GM23248 (cell line): ENCODE measurements at regions not wholly inside any gene's neighbourhood (a gene's known extent, or its start where the extent isn't known, plus 50 kb on each side); places are given as distances from the start of the nearest gene placed in this dataset.

Experiments
- DNase-seq: peaks from one replicate; pipeline ENCODE4 v3.0.0-alpha.2; 2015
- H2AFZ ChIP-seq: fragments of 200-600 bp; sonication (generic); 2 replicates; pipeline ENCODE4 v1.6.1; 2016; ENCODE audit warnings: antibody characterized with exemption
- H3F3A ChIP-seq: fragments of 200-600 bp; sonication (generic); 2 replicates; pipeline ENCODE4 v1.6.1; 2016; ENCODE audit warnings: mild to moderate bottlenecking, antibody characterized with exemption, mixed run types; ENCODE audit not compliant: insufficient read depth
- H3K27ac ChIP-seq: fragments of 200-600 bp; sonication (generic); 2 replicates; pipeline ENCODE4 v1.5.1; 2016; ENCODE audit warnings: mild to moderate bottlenecking
- H3K27me3 ChIP-seq: fragments of 200-600 bp; sonication (generic); replicated peaks from 2 replicates; pipeline ENCODE4 v1.6.1; 2016; ENCODE audit warnings: mild to moderate bottlenecking; ENCODE audit not compliant: insufficient read depth
- H3K36me3 ChIP-seq: fragments of 200-600 bp; sonication (generic); 2 replicates; pipeline ENCODE4 v1.6.1; 2016; ENCODE audit warnings: low read depth, mild to moderate bottlenecking
- H3K4me1 ChIP-seq: fragments of 200-600 bp; sonication (generic); 2 replicates; pipeline ENCODE4 v1.6.1; 2016; ENCODE audit warnings: mild to moderate bottlenecking; ENCODE audit not compliant: insufficient read depth
- H3K4me2 ChIP-seq: fragments of 200-600 bp; sonication (generic); one replicate; pipeline ENCODE4 v1.6.1; 2016; ENCODE audit warnings: mild to moderate bottlenecking; ENCODE audit not compliant: unreplicated experiment
- H3K4me3 ChIP-seq: fragments of 200-600 bp; sonication (generic); 2 replicates; pipeline ENCODE4 v1.5.1; 2016; ENCODE audit warnings: mild to moderate bottlenecking
- H3K79me2 ChIP-seq: fragments of 200-600 bp; sonication (generic); 2 replicates; pipeline ENCODE4 v1.6.1; 2016; ENCODE audit warnings: mild to moderate bottlenecking; ENCODE audit not compliant: insufficient read depth
- H3K9ac ChIP-seq: fragments of 200-600 bp; sonication (generic); 2 replicates; pipeline ENCODE4 v1.6.1; 2016; ENCODE audit warnings: mild to moderate bottlenecking
- H3K9me2 ChIP-seq: fragments of 200-600 bp; sonication (generic); 2 replicates; pipeline ENCODE4 v1.6.1; 2016; ENCODE audit warnings: mixed run types, mild to moderate bottlenecking, moderate library complexity; ENCODE audit not compliant: insufficient read depth
- H3K9me3 ChIP-seq: fragments of 200-600 bp; sonication (generic); one replicate; pipeline ENCODE4 v1.6.1; 2017; ENCODE audit warnings: low read depth
- H4K20me1 ChIP-seq: fragments of 200-600 bp; sonication (generic); 2 replicates; pipeline ENCODE4 v1.6.0; 2016; ENCODE audit not compliant: insufficient read depth
- EZH2 ChIP-seq: fragments of 200-600 bp; sonication (generic); IDR thresholded peaks from 2 replicates; pipeline ENCODE4 v1.6.1; 2018; ENCODE audit warnings: antibody characterized with exemption, mild to moderate bottlenecking; ENCODE audit not compliant: insufficient read depth, poor library complexity, severe bottlenecking
- EZH2phosphoT487 ChIP-seq: fragments of 200-600 bp; sonication (generic); IDR thresholded peaks from 2 replicates; pipeline ENCODE4 v1.6.1; 2018; ENCODE audit warnings: antibody characterized with exemption, moderate library complexity, mild to moderate bottlenecking, low read depth; ENCODE audit not compliant: insufficient read depth
- WGBS, 2 experiments: methylation state at CpG; one replicate each; pipeline ENCODE4 v1.1.6; 2015 to 2017; ENCODE audit warnings: low lambda C conversion rate in 2 of 2, low coverage in 1 of 2; ENCODE audit errors: missing lambda C conversion rate in 2 of 2; 5-methylcytosine and 5-hydroxymethylcytosine counted together
- in situ Hi-C: fragments of 300-500 bp; cut with MboI; formaldehyde crosslinking; loops from 2 replicates; pipeline ENCODE4 v1.15.0; 2020

GRCh38 chrY:12087325-12087724, 613.7 kb upstream of the USP9Y start:
- Histone ChIP-seq H3K4me3 (no peak overlapping the region), H3K4me1 (no peaks in the 10 kb centered on the region), H3K9ac (no peak overlapping the region), H3K79me2 (no peaks in the 10 kb centered on the region), H4K20me1 (no peaks in the 10 kb centered on the region), H3K9me3 (no peaks in the 10 kb centered on the region), H3K4me2 (no peak overlapping the region), H3K27ac (no peak overlapping the region), H3K36me3 (no peaks in the 10 kb centered on the region), H2AFZ (no peak overlapping the region), H3F3A (no peaks in the 10 kb centered on the region), H3K9me2 (no peaks in the 10 kb centered on the region), H3K27me3 (no peaks in the 10 kb centered on the region)
- in situ Hi-C loops: no loop called here
- peak; percentile 54 for DNase-seq
- WGBS, 2 experiments: 0% methylated on average over 1 of the region's 1 CpG
- TF ChIP-seq EZH2: no peak
- no peak for TF ChIP-seq EZH2phosphoT487
